Left ventricle myocardium inferior (tissue), 1 donor: ENCODE measurements at regions not wholly inside any gene's neighbourhood (a gene's known extent, or its start where the extent isn't known, plus 50 kb on each side); places are given as distances from the start of the nearest gene placed in this dataset.

Experiments used
- DNase-seq: peaks from one replicate; pipeline ENCODE4 v3.0.0-alpha.2; 2020
- H3K27ac ChIP-seq: fragments of 200-600 bp; replicated peaks from 2 replicates; pipeline ENCODE4 v1.8.0; 2021
- H3K27me3 ChIP-seq: fragments of 200-600 bp; 2 replicates; pipeline ENCODE4 v1.8.0; 2021; ENCODE audit warnings: low read depth
- H3K36me3 ChIP-seq: fragments of 200-600 bp; 2 replicates; pipeline ENCODE4 v1.8.0; 2021
- H3K4me1 ChIP-seq: fragments of 200-600 bp; 2 replicates; pipeline ENCODE4 v1.8.0; 2021
- H3K4me3 ChIP-seq: fragments of 200-600 bp; 2 replicates; pipeline ENCODE4 v1.8.0; 2021; ENCODE audit warnings: mild to moderate bottlenecking, moderate library complexity
- H3K9me3 ChIP-seq: fragments of 200-600 bp; replicated peaks from 2 replicates; pipeline ENCODE4 v1.8.0; 2021
- intact Hi-C: fragments of 100-400 bp; cut with micrococcal nuclease; formaldehyde crosslinking; loops from one replicate; pipeline ENCODE4 v1.11.0; 2022
- TF ChIP-seq, protein P1 (sequence below): fragments of 200-600 bp; IDR thresholded peaks from 2 replicates; pipeline ENCODE4 v1.8.0; 2021; ENCODE audit warnings: antibody characterized with exemption, mild to moderate bottlenecking, borderline replicate concordance
- donor health status: DM: no; HTN: yes; CAD: no; lungs with severe emphysema.

DNA sequence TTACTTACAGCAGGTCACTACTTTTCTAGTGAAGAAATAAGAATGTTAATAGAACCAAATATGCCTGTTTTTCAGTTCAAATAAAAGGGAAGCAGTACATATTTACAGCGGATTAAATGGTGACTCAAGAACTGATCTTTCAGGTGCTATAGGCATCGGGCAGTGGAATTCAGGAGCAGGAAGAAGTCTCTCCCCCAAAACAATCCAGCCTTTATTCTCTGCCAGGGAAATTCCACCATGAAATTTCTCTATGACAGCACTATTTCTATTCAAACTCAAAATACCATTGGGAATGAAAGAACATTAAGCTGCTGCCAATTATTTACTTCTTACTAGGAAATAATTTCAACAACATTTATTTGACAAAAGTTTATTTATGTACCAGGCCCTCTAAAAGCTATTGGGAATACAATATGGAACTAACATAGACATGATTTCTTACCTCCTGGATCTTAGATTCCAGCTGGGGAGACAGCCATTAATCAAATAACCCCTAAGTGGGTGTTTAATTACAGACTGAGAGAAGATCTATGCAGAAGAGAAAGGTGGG is 60.3 kb upstream of the KRR1 start:
- TF ChIP-seq, protein P1, sequence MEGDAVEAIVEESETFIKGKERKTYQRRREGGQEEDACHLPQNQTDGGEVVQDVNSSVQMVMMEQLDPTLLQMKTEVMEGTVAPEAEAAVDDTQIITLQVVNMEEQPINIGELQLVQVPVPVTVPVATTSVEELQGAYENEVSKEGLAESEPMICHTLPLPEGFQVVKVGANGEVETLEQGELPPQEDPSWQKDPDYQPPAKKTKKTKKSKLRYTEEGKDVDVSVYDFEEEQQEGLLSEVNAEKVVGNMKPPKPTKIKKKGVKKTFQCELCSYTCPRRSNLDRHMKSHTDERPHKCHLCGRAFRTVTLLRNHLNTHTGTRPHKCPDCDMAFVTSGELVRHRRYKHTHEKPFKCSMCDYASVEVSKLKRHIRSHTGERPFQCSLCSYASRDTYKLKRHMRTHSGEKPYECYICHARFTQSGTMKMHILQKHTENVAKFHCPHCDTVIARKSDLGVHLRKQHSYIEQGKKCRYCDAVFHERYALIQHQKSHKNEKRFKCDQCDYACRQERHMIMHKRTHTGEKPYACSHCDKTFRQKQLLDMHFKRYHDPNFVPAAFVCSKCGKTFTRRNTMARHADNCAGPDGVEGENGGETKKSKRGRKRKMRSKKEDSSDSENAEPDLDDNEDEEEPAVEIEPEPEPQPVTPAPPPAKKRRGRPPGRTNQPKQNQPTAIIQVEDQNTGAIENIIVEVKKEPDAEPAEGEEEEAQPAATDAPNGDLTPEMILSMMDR = no peak
- no peak for DNase-seq
- H3K36me3 ChIP-seq = no peaks in the 10 kb centered on the region
- intact Hi-C loops = no loop called here
- peaks cover 6% of the 10 kb centered on the region for H3K9me3 ChIP-seq
- no peak overlapping the region for H3K4me3 ChIP-seq
- peak overlapping the region; percentile 30 for H3K27ac ChIP-seq
- no peaks in the 10 kb centered on the region for H3K27me3 ChIP-seq
- H3K4me1 ChIP-seq = peaks cover 3% of the 10 kb centered on the region

DNA sequence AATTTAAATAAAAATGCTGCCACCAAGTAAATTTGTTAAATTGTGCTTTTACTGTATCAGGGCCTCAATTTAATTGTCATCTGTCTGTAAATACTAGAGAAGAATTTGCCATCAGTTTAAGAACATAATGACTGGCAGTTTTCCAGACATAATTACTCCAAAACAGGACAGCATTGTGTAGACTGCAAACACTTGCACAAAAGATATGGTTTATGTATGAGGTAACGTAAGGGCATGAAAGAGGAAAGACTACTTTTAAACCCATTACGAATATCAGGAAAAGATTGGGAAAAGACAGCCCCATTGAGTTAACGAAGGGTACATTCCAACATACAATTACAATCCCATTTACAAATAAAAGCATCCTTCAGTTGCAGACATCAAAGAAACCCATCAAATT is 59.8 kb upstream of the KRR1 start:
- Histone ChIP-seq H3K27ac (peak overlapping the region; percentile 30), H3K27me3 (no peaks in the 10 kb centered on the region), H3K4me3 (no peak overlapping the region), H3K4me1 (peaks cover 3% of the 10 kb centered on the region), H3K36me3 (no peaks in the 10 kb centered on the region), H3K9me3 (peaks cover 7% of the 10 kb centered on the region)
- TF ChIP-seq, protein P1 = no peak
- intact Hi-C loops = no loop called here
- DNase-seq = no peak

DNA sequence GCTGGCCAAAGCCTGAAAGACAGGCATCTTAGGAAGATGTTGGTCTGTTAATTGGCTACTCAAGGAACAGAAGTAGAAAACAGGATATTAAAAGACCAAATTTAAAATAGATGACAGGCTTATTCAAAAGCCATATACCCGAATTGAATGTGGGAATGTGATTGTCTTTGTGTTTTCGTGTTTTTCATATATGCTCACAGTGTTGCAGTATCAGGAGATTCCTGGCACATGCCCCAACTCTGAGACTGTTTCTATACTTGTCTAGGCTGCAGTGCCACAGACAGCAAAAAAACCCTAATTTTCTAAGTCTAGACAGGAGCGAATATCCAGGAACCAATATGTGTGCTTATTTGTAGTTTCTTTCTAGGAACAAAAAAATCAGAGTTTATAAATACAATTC is 57.4 kb upstream of the KRR1 start:
- H3K27me3 ChIP-seq = no peaks in the 10 kb centered on the region
- TF ChIP-seq, protein P1 = no peak
- H3K27ac ChIP-seq = no peak overlapping the region
- H3K4me1 ChIP-seq = peaks cover 15% of the 10 kb centered on the region
- no peak for DNase-seq
- H3K4me3 ChIP-seq = no peak overlapping the region
- H3K36me3 ChIP-seq = no peaks in the 10 kb centered on the region
- H3K9me3 ChIP-seq = peaks cover 14% of the 10 kb centered on the region
- intact Hi-C loops = no loop called here

DNA sequence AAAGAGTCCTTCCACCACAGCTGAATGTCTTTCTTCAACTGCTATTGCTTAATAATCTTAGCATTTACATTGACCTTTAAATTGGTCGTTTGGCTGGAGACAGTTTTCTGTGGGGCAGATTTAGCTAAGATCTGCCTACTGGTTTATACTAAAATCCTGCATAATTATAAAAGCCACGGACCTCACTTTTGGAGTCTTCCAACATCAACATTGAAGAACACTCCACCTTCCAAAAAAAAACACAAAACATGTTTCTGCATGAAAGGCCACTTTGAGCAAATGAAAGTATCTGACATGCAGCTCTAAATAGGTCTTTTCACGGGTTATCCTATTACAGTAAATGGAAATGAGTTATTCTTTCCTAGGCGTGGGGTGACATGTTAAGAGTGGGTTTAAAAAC is 57.0 kb upstream of the KRR1 start:
- intact Hi-C loops = no loop called here
- peaks cover 14% of the 10 kb centered on the region for H3K9me3 ChIP-seq
- TF ChIP-seq, protein P1 = no peak

DNA sequence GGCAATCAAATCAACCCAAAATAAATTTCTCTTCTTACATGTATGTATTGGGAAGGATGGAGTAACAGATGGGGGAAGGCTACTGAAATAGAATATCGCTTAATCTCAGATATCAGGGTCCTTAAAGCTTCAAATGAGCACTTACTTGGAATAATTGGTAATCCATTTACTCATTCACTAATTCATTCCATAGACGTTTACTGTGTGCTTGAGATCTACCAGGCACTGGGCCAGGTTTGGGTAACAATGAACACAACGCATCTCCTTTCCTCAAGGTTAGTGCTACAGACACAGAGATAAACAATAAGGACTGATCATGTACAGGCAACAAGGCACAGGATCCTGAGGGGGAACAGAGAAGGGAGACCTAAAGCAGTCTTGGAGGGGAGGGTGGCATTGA is 54.4 kb upstream of the KRR1 start:
- peaks cover 13% of the 10 kb centered on the region for H3K4me1 ChIP-seq
- no peak for DNase-seq
- H3K9me3 ChIP-seq = peaks cover 8% of the 10 kb centered on the region
- no peak overlapping the region for H3K27ac ChIP-seq
- no peak overlapping the region for H3K4me3 ChIP-seq
- no peaks in the 10 kb centered on the region for H3K36me3 ChIP-seq
- no peaks in the 10 kb centered on the region for H3K27me3 ChIP-seq
- TF ChIP-seq, protein P1 = no peak
- intact Hi-C loops = no loop called here

More for the DNA sequence above, 57.0 kb upstream of the KRR1 start:
- no peak overlapping the region for H3K4me3 ChIP-seq
- no peaks in the 10 kb centered on the region for H3K36me3 ChIP-seq
- peaks cover 15% of the 10 kb centered on the region for H3K4me1 ChIP-seq
- DNase-seq = no peak
- no peaks in the 10 kb centered on the region for H3K27me3 ChIP-seq
- H3K27ac ChIP-seq = no peak overlapping the region

DNA sequence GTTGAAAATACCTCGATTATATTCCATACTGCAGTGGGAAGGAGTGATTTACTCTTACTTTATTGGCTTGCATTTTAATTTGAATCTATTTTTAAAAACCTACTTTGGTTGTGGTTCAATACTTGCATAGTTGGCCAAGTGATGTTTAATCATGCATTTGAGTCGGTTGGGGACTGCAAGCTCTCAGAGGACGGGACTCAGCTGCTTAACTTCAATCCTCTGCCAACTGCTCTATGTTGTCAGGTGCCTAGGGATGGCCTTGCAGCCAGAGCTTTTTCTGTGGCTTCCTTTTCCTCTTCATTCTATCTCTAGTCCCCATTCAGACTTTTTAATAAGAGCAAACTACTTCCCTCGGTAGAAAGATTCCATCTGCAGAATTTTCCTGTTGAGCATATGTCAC is 53.4 kb upstream of the KRR1 start:
- TF ChIP-seq, protein P1 = no peak
- Histone ChIP-seq H3K27ac (no peak overlapping the region), H3K9me3 (peaks cover 8% of the 10 kb centered on the region), H3K4me1 (peaks cover 12% of the 10 kb centered on the region), H3K4me3 (no peak overlapping the region), H3K27me3 (no peaks in the 10 kb centered on the region), H3K36me3 (no peaks in the 10 kb centered on the region)
- intact Hi-C loops = no loop called here
- DNase-seq = no peak
